HG02970 (cell line): ENCODE measurements at regions not wholly inside any gene's neighbourhood (a gene's known extent, or its start where the extent isn't known, plus 50 kb on each side); places are given as distances from the start of the nearest gene placed in this dataset.
"Not testable (repeated sequence)": the region's sequence is repeated elsewhere in the genome, so short reads cannot be mapped to it uniquely, and the experiment has no call there.

Experiments used
- ATAC-seq: cut with Tn5 transposase; IDR thresholded peaks from one replicate; pipeline ENCODE4 v1.9.1; 2021; ENCODE audit warnings: mild to moderate bottlenecking, moderate library complexity, moderate number of reproducible peaks; ENCODE audit not compliant: unreplicated experiment, low FRiP score

DNA sequence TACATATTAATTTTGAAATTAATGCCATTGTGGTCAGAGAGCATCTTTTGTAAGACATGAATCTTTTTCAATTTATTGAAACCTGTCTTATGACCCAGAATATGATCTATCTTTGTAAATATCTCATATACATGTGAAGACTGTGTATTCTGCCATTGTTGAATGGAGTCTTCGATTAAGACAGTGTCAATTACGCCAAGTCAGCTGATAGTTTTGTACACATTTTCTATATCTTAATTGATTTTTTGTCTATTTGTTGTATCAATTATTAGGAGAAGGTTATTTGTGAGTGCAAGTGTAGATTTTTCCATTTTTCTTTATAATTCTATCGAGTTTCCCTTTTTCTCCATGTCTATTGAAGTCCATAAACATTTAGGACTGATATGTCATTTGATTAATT, 471.6 kb downstream of the MED10 start:
- no peak for ATAC-seq

- no peak for ATAC-seq
Observed at GRCh38 chr5:5905186-5905585, 473.2 kb downstream of the MED10 start.

DNA sequence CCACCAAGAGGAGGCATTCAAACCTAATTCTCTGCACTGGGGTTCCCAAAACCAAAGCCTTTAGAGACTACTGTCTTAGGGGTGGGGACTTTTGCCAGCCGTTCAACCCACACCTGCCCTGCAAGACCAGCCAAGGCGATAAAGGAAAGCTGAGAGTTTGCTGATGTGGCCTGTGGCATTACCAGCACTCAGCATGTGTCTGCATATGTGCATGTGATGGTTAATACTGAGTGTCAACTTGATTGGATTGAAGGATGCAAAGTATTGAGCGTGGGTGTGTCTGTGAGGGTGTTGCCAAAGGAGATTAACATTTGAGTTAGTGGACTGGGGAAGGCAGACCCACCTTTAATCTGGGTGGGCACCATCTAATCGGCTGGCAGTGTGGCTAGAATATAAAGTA, 474.2 kb downstream of the MED10 start:
- ATAC-seq: no peak

DNA sequence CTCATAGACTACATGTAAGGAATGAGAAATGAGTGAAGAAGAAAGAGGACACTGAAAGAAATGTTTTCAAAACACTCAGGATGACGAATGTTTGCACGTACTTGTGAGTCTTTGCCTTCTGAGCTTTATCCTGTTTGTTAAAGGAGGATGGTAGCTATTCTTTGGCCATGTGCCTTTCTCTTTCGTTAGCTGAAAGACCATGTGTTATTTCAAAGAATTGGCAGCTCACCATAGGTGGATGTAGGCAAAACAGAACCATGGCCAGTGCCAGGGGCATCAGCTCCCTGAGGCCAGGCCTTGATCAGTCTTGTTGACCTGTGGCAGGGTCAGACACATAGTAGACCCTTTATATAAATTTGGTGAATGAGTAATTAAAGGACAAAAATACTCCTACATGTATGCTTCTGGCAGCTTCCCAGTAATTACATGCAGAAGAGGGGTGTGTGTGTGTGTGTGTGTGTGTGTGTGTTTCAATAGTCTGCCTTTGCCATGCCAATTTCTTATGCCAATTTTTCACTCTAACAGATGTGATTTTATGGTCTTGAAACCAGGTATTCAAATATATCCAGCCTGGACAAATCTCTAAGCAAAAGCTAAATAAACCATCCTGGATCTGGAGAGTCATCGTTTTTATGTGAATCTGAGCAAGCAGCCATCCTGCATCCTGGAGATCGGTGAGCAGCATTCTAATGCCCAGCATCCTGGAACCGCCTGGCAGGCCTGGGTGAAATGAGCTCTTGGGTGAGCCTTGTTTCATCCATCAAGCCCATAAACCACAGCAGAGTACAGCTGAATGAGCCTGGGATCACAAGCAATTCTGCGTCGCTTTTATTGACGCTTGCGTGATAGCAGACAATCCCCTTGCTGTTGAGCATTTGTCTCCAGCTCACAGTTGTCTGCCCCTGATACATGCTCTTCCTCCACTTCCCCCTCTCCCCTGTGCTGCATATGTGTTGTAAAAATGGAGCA, 475.4 kb downstream of the MED10 start:
- ATAC-seq: no peak

- ATAC-seq: no peak
Observed at GRCh38 chr5:5900350-5900749, 477.9 kb downstream of the ICE1 start.

DNA sequence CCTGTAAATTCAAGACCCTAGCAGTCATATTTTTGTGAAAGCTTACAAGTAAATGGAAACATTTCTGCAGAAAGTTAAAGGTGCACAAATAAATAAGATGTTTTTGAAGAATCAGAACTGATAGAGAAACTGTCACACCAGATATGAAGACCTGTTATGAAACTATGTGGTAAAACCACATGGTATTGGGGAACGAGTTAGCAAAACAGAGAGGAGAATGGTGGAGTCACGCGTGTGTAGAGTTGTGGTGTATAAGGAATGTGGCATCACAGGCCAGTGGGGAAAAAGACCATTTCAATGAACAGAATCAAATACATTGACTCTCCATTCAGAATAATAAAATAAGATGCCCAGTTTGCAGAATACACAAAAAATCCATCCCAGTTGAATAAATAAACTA, 477.2 kb downstream of the ICE1 start:
- ATAC-seq: no peak

- no peak for ATAC-seq
Observed at GRCh38 chr5:5888284-5888683, 465.8 kb downstream of the ICE1 start.

DNA sequence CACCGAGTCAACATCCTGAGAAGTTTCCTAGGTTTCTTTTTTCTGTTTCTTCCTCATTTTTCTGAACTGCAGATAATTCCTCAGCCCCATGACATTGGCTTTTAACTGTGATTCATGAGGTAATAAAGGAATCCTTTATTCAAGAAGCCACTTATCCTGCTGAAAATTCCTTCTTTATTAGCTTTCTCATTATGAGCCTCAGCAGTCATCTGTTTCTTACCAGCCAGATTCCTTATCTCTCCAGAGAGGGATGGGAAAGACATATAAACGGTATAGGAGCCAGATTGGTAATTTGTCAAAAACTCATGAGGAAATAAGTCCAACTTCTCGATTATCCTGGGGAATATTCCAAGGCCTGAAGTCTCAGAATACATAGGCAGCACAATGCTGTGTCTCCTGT, 465.4 kb downstream of the ICE1 start:
- no peak for ATAC-seq

DNA sequence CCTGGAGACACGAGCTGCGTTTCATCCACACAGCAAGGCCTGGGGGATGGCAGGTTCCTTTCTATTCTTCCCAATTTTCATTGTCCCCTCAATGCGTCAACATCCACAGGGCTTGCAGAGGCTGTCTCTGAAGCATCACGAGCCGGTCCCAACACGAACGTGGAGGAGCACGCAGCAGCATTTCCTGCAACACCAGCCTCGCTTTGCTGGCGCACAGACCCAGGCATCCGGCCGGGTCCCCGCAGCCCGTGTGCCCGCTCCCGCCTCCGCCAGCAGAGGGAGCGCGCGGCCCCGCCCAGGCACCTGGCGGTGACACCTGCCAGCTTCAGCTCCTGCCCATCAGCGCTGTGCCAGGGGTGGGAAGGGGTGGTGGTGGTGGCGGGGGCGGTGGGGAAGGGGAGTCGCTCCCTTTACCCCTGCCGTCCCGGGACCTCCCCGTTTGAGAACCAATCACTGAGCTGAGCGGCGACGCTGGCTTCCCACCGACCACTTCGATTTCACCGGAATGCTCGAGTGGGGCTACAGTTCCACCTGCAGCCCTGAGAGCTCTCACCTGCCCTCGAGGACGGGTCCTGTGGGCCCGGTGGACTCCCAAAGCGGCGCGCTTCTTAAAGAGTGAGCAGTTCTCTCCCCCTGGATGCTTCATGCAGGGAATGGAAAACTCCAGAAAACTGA, 464.5 kb downstream of the ICE1 start:
- ATAC-seq: no peak

GRCh38 chr5:5886353-5886752, 463.9 kb downstream of the ICE1 start:
- no peak for ATAC-seq

- no peak for ATAC-seq
Observed at GRCh38 chr5:5885782-5886181, 463.3 kb downstream of the ICE1 start.

DNA sequence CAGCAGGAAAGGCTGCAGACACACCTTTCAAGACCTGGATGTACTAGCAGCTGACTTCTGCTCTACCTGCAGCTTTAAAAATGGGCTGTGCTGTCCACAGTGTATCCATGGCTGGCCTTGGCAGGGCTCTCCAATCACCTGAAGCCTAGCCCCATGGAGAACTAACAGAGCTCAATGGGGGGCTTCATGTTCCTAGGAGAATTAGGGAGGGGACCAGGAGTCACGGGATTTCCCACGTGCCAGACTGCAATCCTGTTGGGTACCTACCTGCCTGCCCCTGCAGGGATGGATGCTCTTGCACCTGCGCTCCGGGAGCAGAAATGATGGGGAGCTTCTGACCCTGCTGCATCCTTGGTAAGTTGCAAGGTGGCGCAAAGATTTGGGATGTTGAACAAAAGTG, 462.1 kb downstream of the ICE1 start:
- no peak for ATAC-seq

- no peak for ATAC-seq
Observed at GRCh38 chr5:5883562-5883961, 461.1 kb downstream of the ICE1 start.

DNA sequence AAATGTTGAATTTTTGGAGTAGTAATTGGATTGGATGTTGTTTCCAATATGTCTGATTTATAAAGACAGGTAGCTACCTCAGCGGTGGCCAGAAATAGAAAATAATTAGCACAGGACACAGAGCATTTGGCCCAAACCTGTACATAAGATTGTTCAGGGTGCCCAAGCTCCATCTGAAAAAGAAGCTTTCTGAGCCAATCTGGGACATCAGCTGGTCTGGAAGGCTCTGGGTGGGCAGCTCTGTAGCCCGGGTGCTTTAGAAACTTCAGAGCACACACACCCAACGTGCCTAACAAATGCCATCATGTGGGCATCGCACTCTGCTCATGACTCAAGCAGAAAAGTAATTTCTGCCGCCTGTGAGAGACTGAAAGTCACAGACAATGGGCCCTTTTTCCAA, 460.7 kb downstream of the ICE1 start:
- no peak for ATAC-seq

- no peak for ATAC-seq
Observed at GRCh38 chr5:5882706-5883105, 460.2 kb downstream of the ICE1 start.

GRCh38 chr5:5881294-5881693, 458.8 kb downstream of the ICE1 start:
- no peak for ATAC-seq

- no peak for ATAC-seq
Observed at GRCh38 chr5:5880077-5880763, 457.7 kb downstream of the ICE1 start.

DNA sequence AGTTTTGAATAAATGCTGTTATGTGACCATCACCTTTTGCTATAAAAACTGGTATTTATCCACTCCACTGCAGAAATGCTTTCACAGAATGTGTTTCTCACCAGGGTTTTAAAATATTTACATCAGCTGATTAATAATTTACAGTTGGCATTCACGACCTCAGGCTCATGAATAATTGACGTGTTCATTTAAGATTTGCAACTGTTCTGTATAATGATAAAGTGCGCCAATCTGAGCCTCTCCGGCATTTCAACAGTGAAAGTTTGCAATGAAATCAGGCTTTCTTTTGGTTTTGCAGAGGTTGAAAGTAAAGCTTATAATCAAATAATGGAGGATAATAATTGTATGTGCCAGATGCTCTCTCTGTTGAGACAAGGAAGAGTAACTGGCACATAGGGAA, 434.9 kb downstream of the ICE1 start:
- no peak for ATAC-seq

DNA sequence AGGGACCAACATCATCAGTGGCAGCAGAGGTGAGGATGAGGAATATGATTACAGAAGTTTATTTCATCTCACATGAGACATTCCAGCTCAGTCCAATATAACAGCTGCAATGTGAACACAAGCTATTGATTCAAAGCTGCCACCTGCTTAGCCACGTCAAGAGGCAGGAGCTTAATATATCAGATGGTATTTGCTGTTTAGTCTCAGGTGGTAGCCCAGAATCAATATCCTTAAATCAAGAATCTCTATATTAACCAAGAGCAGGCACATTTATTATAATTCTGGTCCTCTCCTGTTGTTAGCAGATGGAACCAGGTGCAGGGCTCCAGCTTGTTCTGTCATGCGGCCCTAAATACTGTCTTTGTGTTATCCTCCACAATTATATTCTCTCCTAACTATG, 431.6 kb downstream of the ICE1 start:
- ATAC-seq: no peak

DNA sequence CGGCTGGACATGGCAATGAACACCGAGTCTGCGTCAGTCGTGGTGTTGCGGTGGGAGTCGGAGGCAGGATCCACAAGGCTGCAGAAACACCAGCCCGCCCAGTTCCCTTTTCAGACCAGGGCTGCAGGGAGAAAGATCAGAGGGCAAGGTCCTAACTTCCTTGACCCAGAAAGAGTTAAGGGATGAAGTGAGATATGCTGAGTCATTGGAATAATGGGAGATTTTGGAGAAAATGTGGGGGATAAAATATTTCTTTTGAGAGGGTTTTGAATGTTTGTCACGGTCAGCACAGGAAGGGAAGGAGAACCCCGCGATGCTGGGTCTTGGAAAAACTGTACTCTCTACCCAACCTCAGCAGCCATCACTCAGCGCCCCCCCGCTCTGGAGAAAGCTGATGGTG, 416.0 kb downstream of the ICE1 start:
- no peak for ATAC-seq

DNA sequence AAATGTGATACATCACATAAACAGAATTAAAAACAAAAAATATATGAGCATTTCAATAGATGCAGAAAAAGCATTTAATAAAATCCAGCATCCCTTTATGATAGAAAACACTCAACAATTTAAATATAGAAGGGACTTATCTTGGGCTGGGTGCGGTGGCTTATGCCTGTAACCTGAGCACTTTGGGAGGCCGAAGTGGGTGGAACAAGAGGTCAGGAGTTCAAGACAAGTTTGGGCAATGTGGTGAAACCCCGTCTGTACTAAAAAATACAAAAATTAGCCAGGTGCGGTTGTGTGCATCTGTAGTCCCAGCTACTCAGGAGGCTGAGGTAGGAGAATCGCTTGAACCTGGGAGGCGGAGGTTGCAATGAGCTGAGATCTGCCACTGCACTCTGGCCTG, 409.1 kb downstream of the ICE1 start:
- not testable (repeated sequence) for ATAC-seq
